Activated CD8-positive, alpha-beta T cell treated with anti-CD3 and anti-CD28 coated beads for 36 hours (primary cell): ENCODE measurements at regions not wholly inside any gene's neighbourhood (a gene's known extent, or its start where the extent isn't known, plus 50 kb on each side); places are given as distances from the start of the nearest gene placed in this dataset.

Experiments used
- ATAC-seq: fragments of 200-7000 bp; cut with Tn5 transposase; one replicate; pipeline ENCODE4 v1.10.0; 2021; ENCODE audit warnings: mild to moderate bottlenecking, moderate library complexity
- CTCF ChIA-PET: fragments of 350-600 bp; sonication (Branson Sonifier 250); formaldehyde crosslinking; loops from one replicate; lab custom pipeline; 2021; ENCODE audit warnings: antibody characterized with exemption; lab: Charles Lee
- POLR2A ChIA-PET: fragments of 350-600 bp; sonication (Branson Sonifier 250); formaldehyde crosslinking; loops from one replicate; lab custom pipeline; 2021; ENCODE audit warnings: antibody characterized with exemption; lab: Charles Lee
- DNase-seq: peaks from one replicate; pipeline ENCODE4 v3.0.0-alpha.2; 2020
- H3K27ac Mint-ChIP-seq: one replicate; pipeline ENCODE4 v1.8.0; 2021; ENCODE audit warnings: mild to moderate bottlenecking, mixed read lengths
- H3K27me3 Mint-ChIP-seq: one replicate; pipeline ENCODE4 v1.8.0; 2021; ENCODE audit warnings: mixed read lengths
- H3K36me3 Mint-ChIP-seq: one replicate; pipeline ENCODE4 v1.8.0; 2021; ENCODE audit warnings: low read depth, mixed read lengths
- H3K4me1 Mint-ChIP-seq: one replicate; pipeline ENCODE4 v1.8.0; 2021; ENCODE audit warnings: low read depth, mixed read lengths
- H3K4me3 Mint-ChIP-seq: one replicate; pipeline ENCODE4 v1.8.0; 2021; ENCODE audit warnings: mild to moderate bottlenecking, moderate library complexity, mixed read lengths
- H3K9me3 Mint-ChIP-seq: one replicate; pipeline ENCODE4 v1.8.0; 2021; ENCODE audit warnings: mixed read lengths
- CTCF ChIP-seq: fragments of 200-600 bp; IDR thresholded peaks from one replicate; pipeline ENCODE4 v1.8.0; 2022; ENCODE audit warnings: antibody characterized with exemption, mild to moderate bottlenecking
- intact Hi-C: fragments of 100-400 bp; cut with micrococcal nuclease; formaldehyde crosslinking; loops from one replicate; pipeline ENCODE4 v1.10.0; 2022

GRCh38 chr3:178059836-178060235, 476.4 kb upstream of the KCNMB2 start:
- ATAC-seq (no peak), DNase-seq (no peak)
- Mint-ChIP-seq H3K4me1 (no peaks in the 10 kb centered on the region), H3K36me3 (no peaks in the 10 kb centered on the region), H3K27me3 (no peaks in the 10 kb centered on the region), H3K4me3 (no peak overlapping the region), H3K27ac (no peak overlapping the region), H3K9me3 (no peaks in the 10 kb centered on the region)
- POLR2A ChIA-PET = interaction anchor here (0.7 kb wide), 1 partner anchor 99 kb away, joined by 3 read pairs; no protein-coding TSS in a partner anchor
- no peak for TF ChIP-seq CTCF
- intact Hi-C loops = no loop called here
- CTCF ChIA-PET = no interaction called here

- Mint-ChIP-seq H3K4me3 (no peak overlapping the region), H3K27ac (no peak overlapping the region), H3K9me3 (peaks cover 2% of the 10 kb centered on the region), H3K4me1 (no peaks in the 10 kb centered on the region), H3K36me3 (no peaks in the 10 kb centered on the region), H3K27me3 (no peaks in the 10 kb centered on the region)
- TF ChIP-seq CTCF = no peak
- POLR2A ChIA-PET = interaction anchor here (0.7 kb wide), 1 partner anchor 100 kb away, joined by 3 read pairs; no protein-coding TSS in a partner anchor
- ATAC-seq = no peak
- DNase-seq = no peak
- CTCF ChIA-PET = no interaction called here
- intact Hi-C loops = no loop called here
Measured at GRCh38 chr3:178060407-178060806, 475.8 kb upstream of the KCNMB2 start.

GRCh38 chr3:178062126-178062525, 474.1 kb upstream of the KCNMB2 start:
- no peak for TF ChIP-seq CTCF
- H3K4me1 Mint-ChIP-seq = no peaks in the 10 kb centered on the region
- intact Hi-C loops = no loop called here
- no peak overlapping the region for H3K27ac Mint-ChIP-seq
- POLR2A ChIA-PET = no interaction called here
- H3K9me3 Mint-ChIP-seq = peaks cover 4% of the 10 kb centered on the region
- ATAC-seq (no peak), DNase-seq (no peak)
- CTCF ChIA-PET = no interaction called here
- H3K36me3 Mint-ChIP-seq = no peaks in the 10 kb centered on the region
- H3K27me3 Mint-ChIP-seq = no peaks in the 10 kb centered on the region
- no peak overlapping the region for H3K4me3 Mint-ChIP-seq

- ATAC-seq = no peak
- no peak overlapping the region for H3K27ac Mint-ChIP-seq
- H3K27me3 Mint-ChIP-seq = no peaks in the 10 kb centered on the region
- ChIA-PET CTCF (no interaction called here), POLR2A (no interaction called here)
- H3K4me1 Mint-ChIP-seq = no peaks in the 10 kb centered on the region
- H3K36me3 Mint-ChIP-seq = no peaks in the 10 kb centered on the region
- no peak for DNase-seq
- peaks cover 4% of the 10 kb centered on the region for H3K9me3 Mint-ChIP-seq
- TF ChIP-seq CTCF = no peak
- H3K4me3 Mint-ChIP-seq = no peak overlapping the region
- intact Hi-C loops = no loop called here
Measured at GRCh38 chr3:178063461-178063860, 472.8 kb upstream of the KCNMB2 start.

- ATAC-seq = no peak
- no peak overlapping the region for H3K27ac Mint-ChIP-seq
- no peaks in the 10 kb centered on the region for H3K36me3 Mint-ChIP-seq
- DNase-seq = no peak
- H3K4me1 Mint-ChIP-seq = no peaks in the 10 kb centered on the region
- H3K9me3 Mint-ChIP-seq = peaks cover 4% of the 10 kb centered on the region
- H3K4me3 Mint-ChIP-seq = no peak overlapping the region
- ChIA-PET POLR2A (no interaction called here), CTCF (no interaction called here)
- intact Hi-C loops = no loop called here
- TF ChIP-seq CTCF = no peak
- no peaks in the 10 kb centered on the region for H3K27me3 Mint-ChIP-seq
Measured at GRCh38 chr3:178067721-178068120, 468.5 kb upstream of the KCNMB2 start.
